Thyroid gland (tissue), 4 donors: ENCODE measurements at regions not wholly inside any gene's neighbourhood (a gene's known extent, or its start where the extent isn't known, plus 50 kb on each side); places are given as distances from the start of the nearest gene placed in this dataset.

Source experiments
- DNase-seq, 2 donors: peaks; one replicate each; pipeline ENCODE4 v3.0.0-alpha.2; 2019
- H3K27ac ChIP-seq, 3 donors: fragments of 200-600 bp; sonication (generic); 1 replicate in 2 of 3; 2 replicates in 1 of 3; pipeline ENCODE4 v1.5.1; 2016 to 2019; ENCODE audit warnings: mild to moderate bottlenecking in 1 of 3, moderate library complexity in 1 of 3
- H3K27me3 ChIP-seq: fragments of 200-600 bp; sonication (generic); one replicate; pipeline ENCODE4 v1.5.1; 2019
- H3K36me3 ChIP-seq, 2 donors: fragments of 200-600 bp; sonication (generic); one replicate each; pipeline ENCODE4 v1.5.1; 2016 to 2019
- H3K4me1 ChIP-seq, 2 donors: fragments of 200-600 bp; sonication (generic); one replicate each; pipeline ENCODE4 v1.5.1; 2017 to 2019
- H3K4me3 ChIP-seq, 3 donors: fragments of 200-600 bp; sonication (generic); replicated peaks in 1 of 3; 1 replicate in 2 of 3; 2 replicates in 1 of 3; pipeline ENCODE4 v1.5.1; 2016; ENCODE audit warnings: mild to moderate bottlenecking in 1 of 3
- H3K9me3 ChIP-seq: fragments of 200-600 bp; sonication (generic); one replicate; pipeline ENCODE4 v1.5.1; 2017
- POLR2A ChIP-seq, 2 donors: fragments of 450-650 bp; IDR thresholded peaks; one replicate each; pipeline ENCODE4 v1.6.1; 2017; ENCODE audit warnings: antibody characterized with exemption in 2 of 2, mild to moderate bottlenecking in 2 of 2, moderate library complexity in 1 of 2
- WGBS, 2 donors: methylation state at CpG; one replicate each; pipeline ENCODE4 v1.1.5; 2017; 5-methylcytosine and 5-hydroxymethylcytosine counted together
- intact Hi-C: fragments of 100-400 bp; cut with DNase I; formaldehyde crosslinking; loops from one replicate; pipeline ENCODE4 v1.15.1; 2023
- TF ChIP-seq, protein P1 (sequence below), 6 experiments: fragments of 200-600 bp in 3 of 6; fragments of 450-650 bp in 3 of 6; sonication (generic) in 3 of 6; IDR thresholded peaks; one replicate each; pipeline ENCODE4 v1.5.1; 2016 to 2019; ENCODE audit warnings: antibody characterized with exemption in 6 of 6, mild to moderate bottlenecking in 2 of 6, inconsistent platforms in 1 of 6, moderate library complexity in 1 of 6

DNA sequence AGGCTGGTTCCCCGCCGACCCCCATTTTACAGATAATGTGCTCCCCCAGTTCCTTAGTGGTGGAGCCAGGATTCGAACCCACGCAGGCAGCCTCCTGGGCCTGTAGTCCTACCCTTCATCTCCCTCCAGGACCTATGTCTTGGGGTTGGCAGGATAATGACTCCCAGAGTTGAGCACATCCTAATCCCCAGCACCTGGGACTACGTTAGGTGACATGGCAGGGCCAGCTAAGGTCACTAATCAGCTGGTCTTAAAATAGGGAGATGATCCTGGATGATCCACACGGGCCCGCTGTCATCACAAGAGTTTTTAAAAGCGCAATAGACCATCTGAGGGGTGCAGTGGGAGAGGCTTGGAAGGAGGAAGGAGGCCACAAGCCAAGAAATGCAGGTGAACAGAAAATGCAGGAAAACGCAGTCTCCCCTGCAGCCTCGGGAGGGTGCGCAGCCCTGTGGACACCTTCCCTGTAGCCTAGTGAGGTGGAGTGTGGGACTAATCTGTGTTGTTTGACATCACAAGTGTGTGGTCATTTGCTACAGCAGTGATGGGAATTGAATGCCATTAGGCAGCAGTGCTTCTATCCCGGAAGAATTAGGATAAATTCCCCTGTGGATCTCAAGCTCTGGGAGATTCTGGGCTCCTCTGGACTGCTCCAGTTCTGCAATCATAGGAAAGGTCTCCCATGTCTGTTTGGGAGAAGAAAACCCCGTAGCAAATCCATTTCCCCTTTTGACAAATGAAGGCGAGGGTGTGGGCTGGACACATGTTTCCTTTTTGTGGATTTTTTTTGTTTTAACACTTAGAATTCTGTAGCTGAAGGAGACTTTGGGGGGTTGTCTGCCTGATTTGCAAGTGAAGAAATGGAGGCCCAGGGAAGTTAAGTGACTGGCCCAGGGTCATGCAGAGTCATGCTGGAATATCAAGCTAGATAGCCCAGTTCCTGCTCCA, 297.7 kb downstream of the SEC14L1 start:
- no peak for TF ChIP-seq POLR2A (IDR thresholded peaks at IDR 0.05)
- TF ChIP-seq, protein P1, sequence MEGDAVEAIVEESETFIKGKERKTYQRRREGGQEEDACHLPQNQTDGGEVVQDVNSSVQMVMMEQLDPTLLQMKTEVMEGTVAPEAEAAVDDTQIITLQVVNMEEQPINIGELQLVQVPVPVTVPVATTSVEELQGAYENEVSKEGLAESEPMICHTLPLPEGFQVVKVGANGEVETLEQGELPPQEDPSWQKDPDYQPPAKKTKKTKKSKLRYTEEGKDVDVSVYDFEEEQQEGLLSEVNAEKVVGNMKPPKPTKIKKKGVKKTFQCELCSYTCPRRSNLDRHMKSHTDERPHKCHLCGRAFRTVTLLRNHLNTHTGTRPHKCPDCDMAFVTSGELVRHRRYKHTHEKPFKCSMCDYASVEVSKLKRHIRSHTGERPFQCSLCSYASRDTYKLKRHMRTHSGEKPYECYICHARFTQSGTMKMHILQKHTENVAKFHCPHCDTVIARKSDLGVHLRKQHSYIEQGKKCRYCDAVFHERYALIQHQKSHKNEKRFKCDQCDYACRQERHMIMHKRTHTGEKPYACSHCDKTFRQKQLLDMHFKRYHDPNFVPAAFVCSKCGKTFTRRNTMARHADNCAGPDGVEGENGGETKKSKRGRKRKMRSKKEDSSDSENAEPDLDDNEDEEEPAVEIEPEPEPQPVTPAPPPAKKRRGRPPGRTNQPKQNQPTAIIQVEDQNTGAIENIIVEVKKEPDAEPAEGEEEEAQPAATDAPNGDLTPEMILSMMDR (IDR thresholded peaks at IDR 0.05): no peak
- DNase-seq: no peak
- Histone ChIP-seq H3K27me3 (no peaks in the 10 kb centered on the region), H3K4me3 (no peak overlapping the region), H3K9me3 (no peaks in the 10 kb centered on the region), H3K4me1 (peaks cover 42 to 78% of the 10 kb centered on the region in 2 donors), H3K36me3 (no peaks in the 10 kb centered on the region), H3K27ac (no peak overlapping the region)
- 84 to 87% methylated on average over 14 of the region's 14 CpGs for WGBS, 2 donors
- intact Hi-C loops: no loop called here

DNA sequence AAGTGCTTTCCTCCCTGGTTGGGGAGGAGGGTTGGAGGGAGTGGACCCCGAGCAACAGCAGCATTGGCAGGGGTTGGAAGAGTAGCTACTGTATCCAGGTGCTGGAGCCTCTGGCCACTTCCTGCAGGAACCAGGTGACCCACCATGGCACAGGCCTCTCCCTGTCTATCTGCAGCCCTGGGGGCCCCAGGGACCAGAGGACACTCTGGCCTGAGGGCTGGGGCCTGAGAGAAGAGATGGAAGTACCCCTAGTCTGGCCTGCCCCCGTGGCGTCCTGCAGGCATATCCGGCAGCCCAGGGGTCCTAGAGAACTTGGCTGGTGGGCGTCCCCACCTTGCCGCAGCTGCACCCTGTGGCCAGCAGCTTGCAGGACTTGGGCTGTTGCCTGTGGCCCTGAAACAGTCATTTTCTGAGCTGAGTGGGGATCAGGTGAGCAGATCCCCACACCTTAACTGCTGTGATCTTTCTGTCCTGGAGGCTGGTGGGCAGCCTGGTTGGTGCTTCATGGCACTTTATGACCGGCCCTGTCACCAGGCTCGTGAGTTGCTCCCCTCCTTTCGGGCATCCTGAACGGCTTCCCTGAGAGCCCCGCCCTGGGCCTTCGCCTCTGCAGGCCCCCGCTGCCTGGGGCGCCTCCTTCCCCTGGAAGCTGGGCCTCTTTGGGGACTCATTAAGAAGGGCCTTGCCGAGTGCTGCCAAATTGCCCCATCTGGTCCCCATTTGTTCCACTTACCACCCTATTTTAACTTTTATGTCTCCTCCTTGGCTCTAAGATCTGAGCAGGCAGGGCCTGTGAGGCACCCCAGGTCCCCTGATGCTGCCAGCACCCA, 298.6 kb downstream of the SEC14L1 start:
- Histone ChIP-seq H3K4me1 (peaks cover 42 to 76% of the 10 kb centered on the region in 2 donors), H3K4me3 (no peak overlapping the region), H3K27me3 (no peaks in the 10 kb centered on the region), H3K9me3 (no peaks in the 10 kb centered on the region), H3K27ac (peak overlapping the region in 1 of 3 donors; percentile 15), H3K36me3 (no peaks in the 10 kb centered on the region)
- DNase-seq: no peak
- no peak for TF ChIP-seq POLR2A (IDR thresholded peaks at IDR 0.05)
- TF ChIP-seq, protein P1 (IDR thresholded peaks at IDR 0.05): no peak
- 80 to 92% methylated on average over 10 to 12 of the region's 15 CpGs for WGBS, 2 donors
- intact Hi-C loops: no loop called here

- Histone ChIP-seq H3K27ac (peak overlapping the region in 1 of 3 donors; percentile 62), H3K4me3 (no peak overlapping the region), H3K9me3 (no peaks in the 10 kb centered on the region), H3K27me3 (no peaks in the 10 kb centered on the region), H3K4me1 (peaks cover 39 to 79% of the 10 kb centered on the region in 2 donors), H3K36me3 (no peaks in the 10 kb centered on the region)
- intact Hi-C loops: no loop called here
- TF ChIP-seq POLR2A (IDR thresholded peaks at IDR 0.05): no peak
- TF ChIP-seq, protein P1 (IDR thresholded peaks at IDR 0.05): no peak
- 85 to 89% methylated on average over 12 of the region's 12 CpGs for WGBS, 2 donors
- no peak for DNase-seq
Measured at GRCh38 chr17:77440560-77440981, 299.8 kb downstream of the SEC14L1 start.

DNA sequence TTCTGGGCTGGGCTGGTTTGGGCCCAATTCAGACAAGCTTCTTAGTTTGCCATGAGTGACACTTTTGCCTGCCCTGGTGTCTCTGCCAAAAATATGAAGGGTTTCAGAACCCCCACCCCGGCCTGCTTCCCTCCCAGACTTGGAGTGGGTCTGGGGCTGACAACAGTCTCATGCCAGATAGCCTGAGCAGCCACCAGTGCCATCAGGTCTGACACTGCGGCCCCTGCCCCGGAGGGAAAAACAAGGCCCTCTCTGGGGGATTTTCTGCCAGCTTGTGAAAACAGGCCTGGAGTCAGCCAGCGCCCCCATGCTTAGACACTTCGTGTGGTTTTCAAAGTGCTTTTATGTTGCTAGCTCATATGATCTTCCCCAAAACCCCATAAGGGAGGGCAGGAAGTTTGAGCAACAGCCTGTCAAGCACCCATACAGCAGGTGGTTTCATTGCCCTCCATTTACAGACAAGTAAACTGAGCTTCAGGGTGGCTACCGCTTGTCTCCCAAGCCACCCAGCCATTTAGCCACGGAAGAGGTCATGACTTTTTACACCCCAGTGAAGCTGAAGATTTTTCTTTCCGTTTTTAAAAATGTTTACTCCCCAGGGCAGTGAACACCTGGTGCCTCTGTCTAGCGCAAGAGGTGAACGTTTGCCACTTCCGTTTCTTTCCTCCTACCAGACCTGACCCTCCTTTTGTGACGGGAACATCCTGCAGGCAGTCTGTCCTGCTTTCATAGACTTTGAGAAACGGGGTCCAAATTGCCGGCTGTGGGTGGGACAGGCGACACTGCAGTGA, 300.6 kb downstream of the SEC14L1 start:
- H3K27ac ChIP-seq: peak overlapping the region in 2 of 3 donors; percentile 27 to 62
- H3K9me3 ChIP-seq: no peaks in the 10 kb centered on the region
- H3K4me3 ChIP-seq: no peak overlapping the region
- intact Hi-C loops: no loop called here
- no peak for DNase-seq
- WGBS, 2 donors: 51 to 60% methylated on average over 12 to 14 of the region's 15 CpGs
- no peaks in the 10 kb centered on the region for H3K36me3 ChIP-seq
- H3K27me3 ChIP-seq: no peaks in the 10 kb centered on the region
- TF ChIP-seq, protein P1 (IDR thresholded peaks at IDR 0.05): no peak
- no peak for TF ChIP-seq POLR2A (IDR thresholded peaks at IDR 0.05)
- H3K4me1 ChIP-seq: peaks cover 31 to 77% of the 10 kb centered on the region in 2 donors
